ENCODE measurements at regions not wholly inside any gene's neighbourhood (a gene's known extent, or its start where the extent isn't known, plus 50 kb on each side); places are given as distances from the start of the nearest gene placed in this dataset.

DNA sequence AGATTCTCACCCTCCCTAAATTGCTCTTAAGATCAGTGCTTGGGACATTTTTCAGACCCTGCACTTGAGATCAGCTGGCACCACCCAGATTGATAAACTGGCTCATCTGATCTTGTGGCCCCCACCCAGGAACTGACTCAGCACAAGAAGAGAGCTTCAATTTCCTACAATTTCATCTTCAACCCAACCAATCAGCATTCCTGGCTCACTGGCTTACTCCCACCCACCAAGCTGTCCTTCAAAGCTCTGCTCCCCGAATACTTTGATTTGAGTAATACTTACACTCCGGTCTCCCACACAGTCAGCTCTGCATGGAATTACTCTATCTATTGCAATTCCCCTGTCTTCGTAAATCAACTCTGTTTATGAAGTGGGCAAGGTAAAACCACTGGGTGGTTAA is 461.9 kb upstream of the RGS18 start:
- TF ChIP-seq, protein P1, sequence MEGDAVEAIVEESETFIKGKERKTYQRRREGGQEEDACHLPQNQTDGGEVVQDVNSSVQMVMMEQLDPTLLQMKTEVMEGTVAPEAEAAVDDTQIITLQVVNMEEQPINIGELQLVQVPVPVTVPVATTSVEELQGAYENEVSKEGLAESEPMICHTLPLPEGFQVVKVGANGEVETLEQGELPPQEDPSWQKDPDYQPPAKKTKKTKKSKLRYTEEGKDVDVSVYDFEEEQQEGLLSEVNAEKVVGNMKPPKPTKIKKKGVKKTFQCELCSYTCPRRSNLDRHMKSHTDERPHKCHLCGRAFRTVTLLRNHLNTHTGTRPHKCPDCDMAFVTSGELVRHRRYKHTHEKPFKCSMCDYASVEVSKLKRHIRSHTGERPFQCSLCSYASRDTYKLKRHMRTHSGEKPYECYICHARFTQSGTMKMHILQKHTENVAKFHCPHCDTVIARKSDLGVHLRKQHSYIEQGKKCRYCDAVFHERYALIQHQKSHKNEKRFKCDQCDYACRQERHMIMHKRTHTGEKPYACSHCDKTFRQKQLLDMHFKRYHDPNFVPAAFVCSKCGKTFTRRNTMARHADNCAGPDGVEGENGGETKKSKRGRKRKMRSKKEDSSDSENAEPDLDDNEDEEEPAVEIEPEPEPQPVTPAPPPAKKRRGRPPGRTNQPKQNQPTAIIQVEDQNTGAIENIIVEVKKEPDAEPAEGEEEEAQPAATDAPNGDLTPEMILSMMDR (IDR thresholded peaks at IDR 0.05; ENCODE audit: poor library complexity) = no peak
- TF ChIP-seq EZH2 (IDR thresholded peaks at IDR 0.05; ENCODE audit: borderline replicate concordance) (no peak), EZH2phosphoT487 (IDR thresholded peaks at IDR 0.05; ENCODE audit: low read depth, severe bottlenecking, unreplicated experiment) (no peak)
